K562 (cell line): ENCODE measurements at regions not wholly inside any gene's neighbourhood (a gene's known extent, or its start where the extent isn't known, plus 50 kb on each side); places are given as distances from the start of the nearest gene placed in this dataset.

Source experiments
- ATAC-seq: fragments of 200-7000 bp; cut with Tn5 transposase; 3 replicates; pipeline ENCODE4 v1.9.1; 2020; ENCODE audit warnings: moderate library complexity
- BruUV-seq: library from RNA; stranded (reverse); fragments of 400-500 nt; replicated peaks from 2 replicates; lab custom pipeline; 2021; lab: Mats Ljungman, UMichigan
- CTCF ChIA-PET: fragments of 300-600 bp; formaldehyde crosslinking; extraction: SDS; loops from one replicate; lab custom pipeline; 2021; ENCODE audit warnings: low intra/inter-chr PET ratio; lab: Yijun Ruan, JAX
- POLR2A ChIA-PET: fragments of 300-600, 350-650 bp; sonication (Branson Sonifier 250); formaldehyde crosslinking; extraction: SDS; loops from one replicate; lab custom pipeline; 2021; ENCODE audit warnings: antibody characterized with exemption, inconsistent platforms; lab: Yijun Ruan, JAX
- DNase-seq, 4 experiments: peaks; one replicate each; pipeline versions ENCODE4 v3.0.0 to v3.0.0-alpha.2; 2011 to 2018; ENCODE audit warnings: low spot score in 3 of 4, mixed read lengths in 3 of 4; ENCODE audit errors: extremely low read depth in 1 of 4
- FAIRE-seq: peaks from 2 replicates; lab custom pipeline; 2011; peaks lifted over from hg19 to GRCh38; lab: Jason Lieb, UNC
- H2AFZ ChIP-seq: 2 replicates; pipeline ENCODE4 v1.6.0; 2011; ENCODE audit warnings: low read depth, low read length, control low read depth, inconsistent platforms
- H3K27ac ChIP-seq: fragments of 200-600 bp; 3 replicates; pipeline ENCODE4 v1.8.0; 2011; ENCODE audit warnings: low read depth, mild to moderate bottlenecking, control low read depth, inconsistent platforms, low read length, moderate library complexity, mixed read lengths; ENCODE audit errors: extremely low read depth
- H3K27me3 ChIP-seq, 2 experiments: fragments of 300-600 bp in 1 of 2; 2 replicates in 1 of 2; 3 replicates in 1 of 2; pipeline versions ENCODE4 v1.6.0 to v1.8.0; 2011; ENCODE audit warnings: inconsistent platforms in 2 of 2, low read length in 2 of 2, mild to moderate bottlenecking in 1 of 2, mixed read lengths in 1 of 2, moderate library complexity in 1 of 2; ENCODE audit not compliant: control insufficient read depth in 2 of 2, insufficient read depth in 2 of 2
- H3K36me3 ChIP-seq: fragments of 300-600 bp; 3 replicates; pipeline ENCODE4 v1.8.0; 2011; ENCODE audit warnings: mild to moderate bottlenecking, low read length, inconsistent platforms; ENCODE audit not compliant: control insufficient read depth, insufficient read depth
- H3K4me1 ChIP-seq, 2 experiments: fragments of 200-600 bp in 1 of 2; replicated peaks in 1 of 2; 2 replicates in 1 of 2; 3 replicates in 1 of 2; pipeline versions ENCODE4 v1.5.1 to v1.8.0; 2011; ENCODE audit warnings: inconsistent platforms in 2 of 2, low read length in 2 of 2, mild to moderate bottlenecking in 1 of 2, mixed read lengths in 1 of 2, moderate library complexity in 1 of 2; ENCODE audit not compliant: control insufficient read depth in 2 of 2, insufficient read depth in 2 of 2
- H3K4me2 ChIP-seq: 2 replicates; pipeline ENCODE4 v1.6.1; 2011; ENCODE audit warnings: low read length, control low read depth, inconsistent platforms, mixed read lengths; ENCODE audit not compliant: insufficient read depth
- H3K4me3 ChIP-seq: fragments of 200-600 bp; sonication (generic), shearing (Covaris generic); 2 replicates; pipeline ENCODE4 v1.5.1; 2016; ENCODE audit warnings: control low read depth, inconsistent platforms
- H3K79me2 ChIP-seq: fragments of 200-600 bp; 3 replicates; pipeline ENCODE4 v1.8.0; 2011; ENCODE audit warnings: low read length, inconsistent platforms; ENCODE audit not compliant: control insufficient read depth, insufficient read depth
- H3K9ac ChIP-seq, 2 experiments: 2 replicates each; pipeline versions ENCODE4 v1.6.0 to v1.6.1; 2011; ENCODE audit warnings: low read depth in 2 of 2, low read length in 2 of 2, control low read depth in 1 of 2, inconsistent platforms in 1 of 2, mild to moderate bottlenecking in 1 of 2, mixed read lengths in 1 of 2; ENCODE audit not compliant: insufficient read depth in 1 of 2
- H3K9me1 ChIP-seq: one replicate; pipeline ENCODE4 v1.6.0; 2011; ENCODE audit warnings: inconsistent platforms, mild to moderate bottlenecking, low read length, moderate library complexity; ENCODE audit not compliant: control insufficient read depth, insufficient read depth
- H3K9me3 ChIP-seq: replicated peaks from 2 replicates; pipeline ENCODE4 v1.5.1; 2011; ENCODE audit warnings: low read depth, low read length, inconsistent platforms; ENCODE audit not compliant: control insufficient read depth, insufficient read depth
- H4K20me1 ChIP-seq: replicated peaks from 2 replicates; pipeline ENCODE4 v1.6.1; 2011; ENCODE audit warnings: low read length, inconsistent platforms, mixed read lengths; ENCODE audit not compliant: control insufficient read depth, insufficient read depth
- DMBX1 ChIP-seq: fragments of 250-450 bp; sonication (Bioruptor Pico); IDR thresholded peaks from 2 replicates; pipeline ENCODE4 v1.8.0; 2022; ENCODE audit warnings: inconsistent platforms, mild to moderate bottlenecking, moderate library complexity, borderline replicate concordance
- HNRNPK ChIP-seq: fragments of 200-400 bp; formaldehyde crosslinking; IDR thresholded peaks from one replicate; pipeline ENCODE4 v1.6.1; 2018; ENCODE audit warnings: mild to moderate bottlenecking, low read depth, low read length; ENCODE audit not compliant: poor library complexity, severe bottlenecking
- MBD1 ChIP-seq: fragments of 250-450 bp; sonication (Bioruptor Pico); IDR thresholded peaks from 2 replicates; pipeline ENCODE4 v1.8.0; 2022; ENCODE audit warnings: inconsistent platforms
- NR2F6 ChIP-seq: fragments of 450-650 bp; formaldehyde crosslinking; IDR thresholded peaks from 2 replicates; pipeline ENCODE4 v1.4.0; 2020; ENCODE audit warnings: mild to moderate bottlenecking
- ZNF512 ChIP-seq: IDR thresholded peaks from 2 replicates; pipeline ENCODE4 v1.6.1; 2016; ENCODE audit warnings: missing genetic modification characterization, missing compliant biosample characterization
- WGBS: fragments of 100-300 bp; shearing (Covaris generic); methylation state at CpG from one replicate; pipeline ENCODE4 v1.1.6; 2016; ENCODE audit warnings: low coverage, mixed read lengths; ENCODE audit not compliant: insufficient coverage; ENCODE audit errors: missing lambda C conversion rate; 5-methylcytosine and 5-hydroxymethylcytosine counted together
- in situ Hi-C: fragments of 300-500 bp; cut with MboI; formaldehyde crosslinking; loops from 4 replicates; pipeline ENCODE4 v1.15.0; 2018; ENCODE audit warnings: inconsistent platforms, mixed read lengths
- intact Hi-C: fragments of 100-400 bp; cut with micrococcal nuclease; formaldehyde crosslinking; loops from 2 replicates; pipeline ENCODE4 v1.14.2; 2022

- TF ChIP-seq DMBX1 (CRISPR knock-in tag), result no peak
- TF ChIP-seq NR2F6, result no peak
- FAIRE-seq, result no peak
- Histone ChIP-seq H3K79me2 (peaks cover 6% of the 10 kb centered on the region), H3K4me1 (no peaks in the 10 kb centered on the region), H3K4me3 (no peak overlapping the region), H3K9me3 (no peaks in the 10 kb centered on the region), H2AFZ (no peak overlapping the region), H3K36me3 (peaks cover 18% of the 10 kb centered on the region; the same call in 2 of the 3 replicates), H3K9ac (no peak overlapping the region), H3K27ac (no peak overlapping the region), H3K9me1 (no peaks in the 10 kb centered on the region), H3K4me2 (no peak overlapping the region), H3K27me3 (peaks cover 0 to 4% of the 10 kb centered on the region in 2 experiments; a peak in 2 of 5 replicates), H4K20me1 (peaks cover 11% of the 10 kb centered on the region)
- in situ Hi-C loops, result no loop called here
- WGBS, result 33% methylated on average over 1 of the region's 1 CpG
- no TSS peak for BruUV-seq
- ATAC-seq, result no peak
- CTCF ChIA-PET, result no interaction called here
- no peak for DNase-seq
- POLR2A ChIA-PET, result no interaction called here
- intact Hi-C loops, result no loop called here
Observed at GRCh38 chr16:18059089-18059488, 277.4 kb downstream of the NPIPA8 start.

GRCh38 chr16:18055411-18055916 lies 281.1 kb downstream of the NPIPA8 start:
- H3K9me3 ChIP-seq, result no peaks in the 10 kb centered on the region
- POLR2A ChIA-PET, result no interaction called here
- H3K27ac ChIP-seq, result no peak overlapping the region
- no peak for TF ChIP-seq MBD1 (CRISPR knock-in tag)
- peak; percentile 51 for TF ChIP-seq HNRNPK
- peak; percentile 79 for TF ChIP-seq ZNF512
- no peaks in the 10 kb centered on the region for H3K79me2 ChIP-seq
- no peak overlapping the region for H3K9ac ChIP-seq
- no peak for DNase-seq
- no TSS peak for BruUV-seq
- CTCF ChIA-PET, result no interaction called here
- peaks cover 8% of the 10 kb centered on the region for H4K20me1 ChIP-seq
- H3K4me1 ChIP-seq, result no peaks in the 10 kb centered on the region
- no peak overlapping the region for H3K4me3 ChIP-seq
- WGBS, result 4% methylated on average over 3 of the region's 4 CpGs
- no peak for ATAC-seq
- no peaks in the 10 kb centered on the region for H3K9me1 ChIP-seq
- no peak for FAIRE-seq
- no peaks in the 10 kb centered on the region; a peak in 1 of 5 replicates for H3K27me3 ChIP-seq
- intact Hi-C loops, result no loop called here
- in situ Hi-C loops, result no loop called here
- H3K36me3 ChIP-seq, result peaks cover 2% of the 10 kb centered on the region; the same call in 1 of the 3 replicates
- no peak overlapping the region for H2AFZ ChIP-seq
- H3K4me2 ChIP-seq, result no peak overlapping the region
